Ovary (tissue), 3 donors: ENCODE measurements at regions not wholly inside any gene's neighbourhood (a gene's known extent, or its start where the extent isn't known, plus 50 kb on each side); places are given as distances from the start of the nearest gene placed in this dataset.

ENCODE experiments used
- CTCF ChIP-seq, 3 donors: fragments of 450-650 bp in 2 of 3; fragments of 200-600 bp in 1 of 3; IDR thresholded peaks; one replicate each; pipeline versions ENCODE4 v1.5.1 to v1.8.0; 2016 to 2022; ENCODE audit warnings: antibody characterized with exemption in 3 of 3, mild to moderate bottlenecking in 1 of 3
- EP300 ChIP-seq: sonication (generic); formaldehyde crosslinking; IDR thresholded peaks from one replicate; pipeline ENCODE4 v1.6.1; 2017; ENCODE audit warnings: antibody characterized with exemption
- POLR2A ChIP-seq: fragments of 450-650 bp; IDR thresholded peaks from one replicate; pipeline ENCODE4 v1.6.1; 2017; ENCODE audit warnings: antibody characterized with exemption, mild to moderate bottlenecking, moderate library complexity
- donor health status: DM: no; HTN: no; CAD: no.

GRCh38 chr2:175686002-175686401 is 316.1 kb downstream of the LNPK start:
- TF ChIP-seq CTCF (IDR thresholded peaks at IDR 0.05) (no peak), EP300 (no peak), POLR2A (no peak)
